Naive thymus-derived CD8-positive, alpha-beta T cell (primary cell): ENCODE measurements at regions not wholly inside any gene's neighbourhood (a gene's known extent, or its start where the extent isn't known, plus 50 kb on each side); places are given as distances from the start of the nearest gene placed in this dataset.

Source experiments
- ATAC-seq, 2 donors: fragments of 150-1000 bp; cut with Tn5 transposase in 1 of 2; sonication (Bioruptor Pico), chemical (Tn5 transposase) in 1 of 2; 1 replicate in 1 of 2; 2 replicates in 1 of 2; pipeline ENCODE4 v1.10.0; 2021; ENCODE audit warnings: mild to moderate bottlenecking in 2 of 2, moderate library complexity in 2 of 2
- POLR2A ChIA-PET: fragments of 350-600 bp; sonication (Branson Sonifier 250); formaldehyde crosslinking; loops from one replicate; lab custom pipeline; 2021; ENCODE audit warnings: antibody characterized with exemption; lab: Charles Lee
- DNase-seq, 10 donors: peaks; one replicate each; pipeline versions ENCODE4 v3.0.0 to v3.0.0-alpha.2; 2020 to 2022
- H3K27ac Mint-ChIP-seq, 10 donors: one replicate each; pipeline ENCODE4 v1.8.0; 2020 to 2022; ENCODE audit warnings: mild to moderate bottlenecking in 10 of 10, mixed read lengths in 10 of 10, moderate library complexity in 4 of 10, inconsistent platforms in 1 of 10
- H3K27me3 Mint-ChIP-seq, 5 donors: one replicate each; pipeline ENCODE4 v1.8.0; 2021 to 2022; ENCODE audit warnings: mixed read lengths in 5 of 5
- H3K36me3 Mint-ChIP-seq, 3 donors: one replicate each; pipeline ENCODE4 v1.8.0; 2020 to 2022; ENCODE audit warnings: mixed read lengths in 3 of 3, mild to moderate bottlenecking in 2 of 3, inconsistent platforms in 1 of 3
- H3K4me1 Mint-ChIP-seq, 4 donors: one replicate each; pipeline ENCODE4 v1.8.0; 2021 to 2022; ENCODE audit warnings: mixed read lengths in 4 of 4
- H3K4me3 Mint-ChIP-seq, 10 donors: one replicate each; pipeline ENCODE4 v1.8.0; 2020 to 2022; ENCODE audit warnings: mild to moderate bottlenecking in 10 of 10, mixed read lengths in 10 of 10, moderate library complexity in 6 of 10, inconsistent platforms in 1 of 10
- H3K9me3 Mint-ChIP-seq, 9 donors: one replicate each; pipeline ENCODE4 v1.8.0; 2020 to 2022; ENCODE audit warnings: mixed read lengths in 9 of 9, mild to moderate bottlenecking in 3 of 9, inconsistent platforms in 1 of 9, moderate library complexity in 1 of 9

- H3K9me3 Mint-ChIP-seq, result peaks cover 0 to 2% (median 0%) of the 10 kb centered on the region in 9 donors
- H3K36me3 Mint-ChIP-seq, result no peaks in the 10 kb centered on the region
- DNase-seq (no peak), ATAC-seq (no peak)
- H3K4me3 Mint-ChIP-seq, result no peak overlapping the region
- peaks cover 0 to 3% (median 0%) of the 10 kb centered on the region in 5 donors for H3K27me3 Mint-ChIP-seq
- no peak overlapping the region for H3K27ac Mint-ChIP-seq
- no peaks in the 10 kb centered on the region for H3K4me1 Mint-ChIP-seq
- POLR2A ChIA-PET, result no interaction called here
Observed at GRCh38 chr2:40592218-40592617, 140.3 kb upstream of the SLC8A1 start.

GRCh38 chr2:40606862-40607261 lies 155.0 kb upstream of the SLC8A1 start:
- POLR2A ChIA-PET, result no interaction called here
- peaks cover 0 to 15% (median 5%) of the 10 kb centered on the region in 9 donors for H3K9me3 Mint-ChIP-seq
- no peak for ATAC-seq
- DNase-seq, result no peak
- H3K27ac Mint-ChIP-seq, result no peak overlapping the region
- H3K36me3 Mint-ChIP-seq, result no peaks in the 10 kb centered on the region
- H3K27me3 Mint-ChIP-seq, result no peaks in the 10 kb centered on the region
- no peak overlapping the region for H3K4me3 Mint-ChIP-seq
- no peaks in the 10 kb centered on the region for H3K4me1 Mint-ChIP-seq

- ATAC-seq (no peak), DNase-seq (no peak)
- Mint-ChIP-seq H3K36me3 (no peaks in the 10 kb centered on the region), H3K27ac (no peak overlapping the region), H3K4me3 (no peak overlapping the region), H3K9me3 (peaks cover 0 to 14% (median 5%) of the 10 kb centered on the region in 9 donors), H3K27me3 (no peaks in the 10 kb centered on the region), H3K4me1 (peaks cover 0 to 1% (median 0%) of the 10 kb centered on the region in 4 donors)
- POLR2A ChIA-PET, result no interaction called here
Observed at GRCh38 chr2:40611196-40611595, 159.3 kb upstream of the SLC8A1 start.

GRCh38 chr2:40625849-40626248 lies 174.0 kb upstream of the SLC8A1 start:
- Mint-ChIP-seq H3K27me3 (no peaks in the 10 kb centered on the region), H3K4me1 (no peaks in the 10 kb centered on the region), H3K27ac (no peak overlapping the region), H3K36me3 (no peaks in the 10 kb centered on the region), H3K4me3 (no peak overlapping the region), H3K9me3 (peaks cover 0 to 4% (median 0%) of the 10 kb centered on the region in 9 donors)
- POLR2A ChIA-PET, result no interaction called here
- DNase-seq (no peak), ATAC-seq (no peak)

- Mint-ChIP-seq H3K4me1 (no peaks in the 10 kb centered on the region), H3K36me3 (no peaks in the 10 kb centered on the region), H3K9me3 (peaks cover 0 to 4% (median 0%) of the 10 kb centered on the region in 9 donors), H3K27me3 (no peaks in the 10 kb centered on the region), H3K27ac (no peak overlapping the region), H3K4me3 (no peak overlapping the region)
- DNase-seq (no peak), ATAC-seq (no peak)
- POLR2A ChIA-PET, result no interaction called here
Observed at GRCh38 chr2:40628556-40628955, 176.7 kb upstream of the SLC8A1 start.

- Mint-ChIP-seq H3K27ac (no peak overlapping the region), H3K4me3 (no peak overlapping the region), H3K27me3 (no peaks in the 10 kb centered on the region), H3K4me1 (no peaks in the 10 kb centered on the region), H3K9me3 (peaks cover 0 to 4% (median 0%) of the 10 kb centered on the region in 9 donors), H3K36me3 (no peaks in the 10 kb centered on the region)
- POLR2A ChIA-PET, result no interaction called here
- no peak for DNase-seq
- no peak for ATAC-seq
Observed at GRCh38 chr2:40629768-40630434, 178.0 kb upstream of the SLC8A1 start.

- POLR2A ChIA-PET, result no interaction called here
- Mint-ChIP-seq H3K27ac (no peak overlapping the region), H3K4me3 (no peak overlapping the region), H3K36me3 (no peaks in the 10 kb centered on the region), H3K9me3 (peaks cover 0 to 3% (median 0%) of the 10 kb centered on the region in 9 donors), H3K4me1 (no peaks in the 10 kb centered on the region), H3K27me3 (no peaks in the 10 kb centered on the region)
- no peak for ATAC-seq
- no peak for DNase-seq
Observed at GRCh38 chr2:40639320-40639719, 187.4 kb upstream of the SLC8A1 start.

- Mint-ChIP-seq H3K27me3 (no peaks in the 10 kb centered on the region), H3K27ac (no peak overlapping the region), H3K4me1 (no peaks in the 10 kb centered on the region), H3K36me3 (no peaks in the 10 kb centered on the region), H3K9me3 (peaks cover 0 to under 1% (median 0%) of the 10 kb centered on the region in 9 donors), H3K4me3 (no peak overlapping the region)
- no peak for DNase-seq
- POLR2A ChIA-PET, result no interaction called here
- no peak for ATAC-seq
Observed at GRCh38 chr2:40642237-40642636, 190.3 kb upstream of the SLC8A1 start.

- Mint-ChIP-seq H3K4me3 (no peak overlapping the region), H3K36me3 (no peaks in the 10 kb centered on the region), H3K4me1 (no peaks in the 10 kb centered on the region), H3K27ac (no peak overlapping the region), H3K9me3 (no peaks in the 10 kb centered on the region), H3K27me3 (no peaks in the 10 kb centered on the region)
- no peak for ATAC-seq
- POLR2A ChIA-PET, result no interaction called here
- no peak for DNase-seq
Observed at GRCh38 chr2:40642726-40643125, 190.8 kb upstream of the SLC8A1 start.

- DNase-seq, result no peak
- no peaks in the 10 kb centered on the region for H3K4me1 Mint-ChIP-seq
- POLR2A ChIA-PET, result no interaction called here
- H3K36me3 Mint-ChIP-seq, result no peaks in the 10 kb centered on the region
- no peak overlapping the region for H3K4me3 Mint-ChIP-seq
- H3K27me3 Mint-ChIP-seq, result no peaks in the 10 kb centered on the region
- peaks cover 0 to 1% (median 0%) of the 10 kb centered on the region in 9 donors for H3K9me3 Mint-ChIP-seq
- no peak for ATAC-seq
- no peak overlapping the region for H3K27ac Mint-ChIP-seq
Observed at GRCh38 chr2:40646642-40647041, 194.8 kb upstream of the SLC8A1 start.

- H3K36me3 Mint-ChIP-seq, result no peaks in the 10 kb centered on the region
- ATAC-seq (no peak), DNase-seq (no peak)
- no peaks in the 10 kb centered on the region for H3K27me3 Mint-ChIP-seq
- H3K9me3 Mint-ChIP-seq, result peaks cover 0 to 3% (median 0%) of the 10 kb centered on the region in 9 donors
- H3K4me3 Mint-ChIP-seq, result no peak overlapping the region
- POLR2A ChIA-PET, result no interaction called here
- H3K27ac Mint-ChIP-seq, result no peak overlapping the region
- H3K4me1 Mint-ChIP-seq, result no peaks in the 10 kb centered on the region
Observed at GRCh38 chr2:40652155-40652554, 200.3 kb upstream of the SLC8A1 start.

GRCh38 chr2:40653829-40654228 lies 201.9 kb upstream of the SLC8A1 start:
- Mint-ChIP-seq H3K27ac (no peak overlapping the region), H3K9me3 (peaks cover 0 to 4% (median 0%) of the 10 kb centered on the region in 9 donors), H3K36me3 (no peaks in the 10 kb centered on the region), H3K4me1 (no peaks in the 10 kb centered on the region), H3K27me3 (no peaks in the 10 kb centered on the region), H3K4me3 (no peak overlapping the region)
- POLR2A ChIA-PET, result no interaction called here
- ATAC-seq, result no peak
- no peak for DNase-seq

GRCh38 chr2:40654346-40654745 lies 202.5 kb upstream of the SLC8A1 start:
- POLR2A ChIA-PET, result no interaction called here
- Mint-ChIP-seq H3K27ac (no peak overlapping the region), H3K9me3 (peaks cover 0 to 4% (median 0%) of the 10 kb centered on the region in 9 donors), H3K27me3 (no peaks in the 10 kb centered on the region), H3K36me3 (no peaks in the 10 kb centered on the region), H3K4me3 (no peak overlapping the region), H3K4me1 (no peaks in the 10 kb centered on the region)
- DNase-seq (no peak), ATAC-seq (no peak)

- Mint-ChIP-seq H3K4me1 (no peaks in the 10 kb centered on the region), H3K4me3 (no peak overlapping the region), H3K27ac (no peak overlapping the region), H3K36me3 (no peaks in the 10 kb centered on the region), H3K9me3 (peaks cover 0 to 4% (median 0%) of the 10 kb centered on the region in 9 donors), H3K27me3 (no peaks in the 10 kb centered on the region)
- POLR2A ChIA-PET, result no interaction called here
- no peak for DNase-seq
- no peak for ATAC-seq
Observed at GRCh38 chr2:40658941-40659340, 207.1 kb upstream of the SLC8A1 start.
